ENCODE measurements at regions not wholly inside any gene's neighbourhood (a gene's known extent, or its start where the extent isn't known, plus 50 kb on each side); places are given as distances from the start of the nearest gene placed in this dataset.

- DNase-seq (ENCODE audit: low spot score) = no peak
Measured at GRCh38 chr4:125689805-125690204, 375.1 kb downstream of the FAT4 start.

- DNase-seq (ENCODE audit: low spot score) = no peak
Measured at GRCh38 chr4:125693228-125693627, 378.5 kb downstream of the FAT4 start.

GRCh38 chr4:125702406-125702805 is 387.7 kb downstream of the FAT4 start:
- DNase-seq (ENCODE audit: low spot score) = no peak

- no peak for DNase-seq (ENCODE audit: low spot score)
Measured at GRCh38 chr4:125703443-125703842, 388.7 kb downstream of the FAT4 start.

- no peak for DNase-seq (ENCODE audit: low spot score)
Measured at GRCh38 chr4:125704726-125705125, 390.0 kb downstream of the FAT4 start.

GRCh38 chr4:125705681-125706080 is 390.9 kb downstream of the FAT4 start:
- DNase-seq (ENCODE audit: low spot score) = no peak

- DNase-seq (ENCODE audit: low spot score) = no peak
Measured at GRCh38 chr4:125707397-125707796, 392.6 kb downstream of the FAT4 start.

- DNase-seq (ENCODE audit: low spot score) = no peak
Measured at GRCh38 chr4:125710766-125711165, 396.0 kb downstream of the FAT4 start.

- no peak for DNase-seq (ENCODE audit: low spot score)
Measured at GRCh38 chr4:125714049-125714448, 399.3 kb downstream of the FAT4 start.

- no peak for DNase-seq (ENCODE audit: low spot score)
Measured at GRCh38 chr4:125714845-125715244, 400.1 kb downstream of the FAT4 start.

- no peak for DNase-seq (ENCODE audit: low spot score)
Measured at GRCh38 chr4:125719987-125720386, 405.2 kb downstream of the FAT4 start.

- DNase-seq (ENCODE audit: low spot score) = no peak
Measured at GRCh38 chr4:125722009-125722408, 407.3 kb downstream of the FAT4 start.

- DNase-seq (ENCODE audit: low spot score) = no peak
Measured at GRCh38 chr4:125725957-125726525, 411.3 kb downstream of the FAT4 start.

- DNase-seq (ENCODE audit: low spot score) = no peak
Measured at GRCh38 chr4:125727931-125728330, 413.2 kb downstream of the FAT4 start.

- no peak for DNase-seq (ENCODE audit: low spot score)
Measured at GRCh38 chr4:125728568-125728967, 413.8 kb downstream of the FAT4 start.

GRCh38 chr4:125729171-125729570 is 414.4 kb downstream of the FAT4 start:
- no peak for DNase-seq (ENCODE audit: low spot score)

- DNase-seq (ENCODE audit: low spot score) = no peak
Measured at GRCh38 chr4:125732632-125733031, 417.9 kb downstream of the FAT4 start.

- DNase-seq (ENCODE audit: low spot score) = no peak
Measured at GRCh38 chr4:125734504-125734903, 419.7 kb downstream of the FAT4 start.

- peak; percentile 13 for DNase-seq (ENCODE audit: low spot score)
Measured at GRCh38 chr4:125735102-125735501, 420.3 kb downstream of the FAT4 start.

GRCh38 chr4:125736057-125736456 is 421.3 kb downstream of the FAT4 start:
- no peak for DNase-seq (ENCODE audit: low spot score)

- no peak for DNase-seq (ENCODE audit: low spot score)
Measured at GRCh38 chr4:125739760-125740159, 425.0 kb downstream of the FAT4 start.

- DNase-seq (ENCODE audit: low spot score) = no peak
Measured at GRCh38 chr4:125741825-125742452, 427.2 kb downstream of the FAT4 start.

- no peak for DNase-seq (ENCODE audit: low spot score)
Measured at GRCh38 chr4:125744891-125745364, 430.2 kb downstream of the FAT4 start.

GRCh38 chr4:125749354-125749753 is 434.6 kb downstream of the FAT4 start:
- DNase-seq (ENCODE audit: low spot score) = no peak

All from mucosa of gallbladder (tissue), 1 donor.